HG03354 (cell line): ENCODE measurements at regions not wholly inside any gene's neighbourhood (a gene's known extent, or its start where the extent isn't known, plus 50 kb on each side); places are given as distances from the start of the nearest gene placed in this dataset.
"Not testable (repeated sequence)": the region's sequence is repeated elsewhere in the genome, so short reads cannot be mapped to it uniquely, and the experiment has no call there.

Experiments used
- ATAC-seq: cut with Tn5 transposase; IDR thresholded peaks from one replicate; pipeline ENCODE4 v1.9.1; 2021; ENCODE audit warnings: mild to moderate bottlenecking; ENCODE audit not compliant: unreplicated experiment, poor library complexity, severe bottlenecking

- no peak for ATAC-seq
Measured at GRCh38 chr1:34365295-34365694, 188.6 kb downstream of the C1orf94 start.

DNA sequence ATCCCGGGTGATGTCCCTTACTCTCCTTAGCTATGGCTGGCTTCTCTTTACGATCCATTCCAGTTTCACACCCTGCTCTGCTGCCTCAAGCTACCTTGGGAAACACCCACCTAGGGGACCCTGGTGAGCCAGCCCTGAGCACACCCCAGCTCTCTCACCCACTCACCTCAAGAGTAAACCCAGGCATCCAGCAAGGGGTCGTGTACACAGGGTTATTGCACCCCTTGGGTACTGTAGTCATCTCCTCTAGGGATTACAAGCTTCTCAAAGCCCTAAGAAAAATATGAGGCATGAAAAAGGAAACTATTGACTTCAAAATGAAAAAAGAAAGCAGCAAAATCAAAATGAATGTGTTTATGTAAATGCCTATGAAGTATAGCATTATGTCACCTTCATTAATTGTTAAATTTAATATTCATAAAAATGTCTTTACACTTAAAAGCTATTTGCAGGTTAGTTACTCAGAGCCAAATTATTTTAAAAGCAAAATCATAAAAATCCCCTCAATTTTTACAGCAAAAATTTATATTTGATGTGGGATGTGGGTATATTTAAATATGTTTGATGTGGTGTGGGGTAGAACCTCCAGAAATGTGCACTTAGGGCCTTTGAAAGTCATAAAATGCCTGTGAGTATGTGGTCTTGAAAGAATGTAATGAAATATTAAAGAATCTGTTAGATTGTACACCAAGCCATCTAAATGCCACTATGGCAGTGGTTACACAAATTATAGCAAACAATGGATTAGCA, 190.3 kb downstream of the C1orf94 start:
- ATAC-seq = no peak

- ATAC-seq = no peak
Measured at GRCh38 chr1:34367954-34368353, 191.2 kb downstream of the C1orf94 start.

- ATAC-seq = no peak
Measured at GRCh38 chr1:34369701-34370455, 193.2 kb downstream of the C1orf94 start.

DNA sequence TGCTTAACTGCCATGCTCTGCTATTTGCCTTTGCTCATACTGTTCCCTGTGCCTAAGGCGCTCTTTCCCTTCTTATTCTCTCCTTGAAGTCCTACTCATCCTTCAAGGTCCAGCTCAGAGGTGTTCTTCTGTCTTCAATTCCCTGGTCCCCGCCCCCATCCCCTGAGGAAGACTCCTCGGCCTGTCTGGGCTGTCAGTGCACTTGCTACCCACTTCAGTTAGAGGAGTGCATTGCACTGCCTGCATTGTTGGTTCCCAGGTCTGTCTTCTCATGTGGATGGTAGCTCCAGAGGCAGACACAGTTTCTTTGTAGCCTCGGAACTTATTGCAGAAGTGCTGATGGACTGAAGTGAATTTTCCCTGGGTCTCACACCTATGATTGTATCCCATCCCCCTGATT, 194.0 kb downstream of the C1orf94 start:
- no peak for ATAC-seq

DNA sequence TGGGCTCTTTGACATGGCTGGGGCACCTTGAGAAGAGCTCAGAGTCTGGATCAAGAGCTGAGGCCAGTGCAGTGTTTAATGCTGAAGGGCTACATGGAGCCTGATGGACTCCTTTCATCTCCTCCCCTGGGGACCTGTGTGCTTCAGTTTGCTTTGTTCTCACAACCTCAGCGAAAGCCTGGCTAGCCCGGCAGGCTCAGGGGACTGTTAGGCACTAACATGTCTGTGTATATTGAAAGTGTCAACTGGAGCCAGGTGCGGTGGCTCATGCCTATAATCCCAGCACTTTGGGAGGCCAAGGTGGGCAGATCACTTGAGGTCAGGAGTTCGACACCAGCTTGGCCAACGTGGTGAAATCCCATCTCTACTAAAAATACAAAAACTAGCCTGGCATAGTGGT, 194.5 kb downstream of the C1orf94 start:
- ATAC-seq = not testable (repeated sequence)

DNA sequence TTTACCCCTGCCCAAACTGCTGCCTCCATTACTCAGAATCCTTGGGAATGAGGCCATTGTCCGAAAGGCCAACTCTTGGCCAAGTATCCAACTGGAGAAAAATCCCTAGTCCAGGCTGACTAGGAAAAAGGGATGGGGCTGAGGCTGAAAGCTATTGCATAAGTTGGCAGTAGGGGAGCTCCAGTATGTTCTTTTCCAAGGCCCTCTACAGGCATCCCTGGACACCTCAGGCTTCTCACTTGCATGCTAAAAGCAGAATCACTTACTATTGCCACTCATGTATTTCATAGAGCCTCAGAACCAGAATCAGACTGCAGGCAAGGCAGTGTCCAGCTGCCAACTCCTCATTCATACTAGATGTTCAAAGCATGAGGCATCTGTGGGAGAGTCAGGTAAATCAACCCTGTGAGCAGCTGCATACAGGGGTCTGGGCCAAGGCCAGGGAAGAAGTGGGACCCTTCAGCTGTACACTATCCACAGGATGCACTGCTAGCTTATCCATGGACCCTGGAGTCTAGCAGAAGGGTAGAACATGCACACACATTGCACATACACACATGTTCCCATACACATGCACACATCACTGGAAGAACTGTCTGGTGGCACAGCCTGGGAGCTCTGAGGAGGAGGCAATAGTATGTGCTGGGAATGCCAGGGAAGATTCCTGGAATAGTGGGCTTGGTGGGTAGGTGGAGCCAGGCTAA, 195.3 kb downstream of the C1orf94 start:
- ATAC-seq = no peak

DNA sequence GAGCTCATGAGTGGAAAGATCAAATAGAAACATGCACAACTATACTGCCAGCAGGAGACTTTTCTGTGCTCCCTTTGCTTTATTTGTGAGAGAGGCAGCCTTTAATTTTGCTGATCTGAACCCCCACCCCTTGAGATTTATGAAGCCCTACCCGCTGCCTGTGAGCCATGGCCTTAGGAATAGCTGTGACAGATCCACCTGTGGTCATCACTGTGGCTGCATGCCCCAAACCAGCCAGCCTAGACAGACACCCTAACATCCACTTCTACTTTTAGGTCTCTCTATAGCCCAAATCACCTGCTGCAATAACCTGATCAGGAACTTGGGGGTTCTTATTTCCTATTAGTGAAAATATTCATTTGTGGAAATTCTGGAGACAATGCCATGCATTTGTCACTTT, 196.2 kb downstream of the C1orf94 start:
- ATAC-seq = no peak

- no peak for ATAC-seq
Measured at GRCh38 chr1:34373912-34374311, 197.2 kb downstream of the C1orf94 start.

DNA sequence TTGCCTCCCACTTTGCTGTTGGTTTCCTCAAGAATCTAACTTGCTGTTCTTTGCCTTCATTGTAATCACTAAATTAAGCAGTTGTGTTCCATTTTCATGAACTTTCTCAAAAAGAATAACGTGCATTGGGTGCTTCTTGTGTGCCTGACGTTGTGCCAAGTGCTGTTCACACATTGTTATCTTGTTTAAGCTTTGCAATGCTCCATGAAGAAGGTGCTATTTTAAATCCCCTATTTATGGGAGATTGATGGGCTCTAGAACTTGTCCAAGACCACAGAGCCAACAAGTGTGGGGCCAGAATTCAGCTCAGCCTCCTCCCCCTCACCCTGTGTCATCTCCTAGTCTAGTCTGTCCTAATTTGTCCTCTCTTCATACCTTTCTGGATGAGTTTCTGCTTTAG, 199.8 kb downstream of the C1orf94 start:
- no peak for ATAC-seq

GRCh38 chr1:34378968-34379856, 202.5 kb downstream of the C1orf94 start:
- no peak for ATAC-seq

DNA sequence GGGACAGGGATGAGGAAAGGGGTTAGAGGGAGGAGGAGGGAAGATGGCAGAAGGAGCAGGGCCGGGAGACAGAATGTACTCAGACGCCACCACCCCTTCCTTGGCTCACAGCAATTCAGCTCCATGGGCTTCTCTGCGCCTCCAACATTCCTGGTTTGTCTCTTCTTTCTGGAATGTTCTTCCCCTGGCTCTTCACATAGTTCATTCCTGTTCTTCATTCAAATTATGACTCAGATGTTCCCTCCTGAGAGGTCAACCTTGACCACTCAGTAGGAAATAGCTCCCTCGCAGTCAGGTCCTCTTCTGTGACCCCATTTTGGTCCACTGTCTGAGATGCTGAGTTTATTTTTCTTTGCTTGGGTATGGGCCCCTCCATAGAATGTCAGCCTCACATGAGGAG, 203.2 kb downstream of the C1orf94 start:
- no peak for ATAC-seq

GRCh38 chr1:34380526-34381124, 203.9 kb downstream of the C1orf94 start:
- ATAC-seq = no peak

- ATAC-seq = no peak
Measured at GRCh38 chr1:34389974-34390373, 213.3 kb downstream of the C1orf94 start.

DNA sequence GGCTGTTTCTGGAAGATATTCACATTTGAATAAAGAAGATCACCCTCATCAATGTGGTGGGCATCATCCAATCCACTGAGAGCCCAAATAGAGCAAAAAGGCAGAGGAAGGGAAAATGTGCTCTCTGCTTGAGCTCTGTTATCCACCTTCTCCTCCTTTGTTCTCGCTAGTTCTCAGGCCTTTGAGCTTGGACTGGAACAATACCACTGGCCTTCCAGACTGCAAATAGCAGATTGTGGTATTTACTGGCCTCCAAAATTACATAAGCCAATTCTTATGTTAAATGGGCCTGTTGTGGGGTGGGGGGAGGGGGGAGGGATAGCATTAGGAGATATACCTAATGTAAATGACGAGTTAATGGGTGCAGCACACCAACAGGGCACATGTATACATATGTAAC, 219.3 kb downstream of the C1orf94 start:
- no peak for ATAC-seq

GRCh38 chr1:34398241-34398915, 221.7 kb downstream of the C1orf94 start:
- no peak for ATAC-seq

DNA sequence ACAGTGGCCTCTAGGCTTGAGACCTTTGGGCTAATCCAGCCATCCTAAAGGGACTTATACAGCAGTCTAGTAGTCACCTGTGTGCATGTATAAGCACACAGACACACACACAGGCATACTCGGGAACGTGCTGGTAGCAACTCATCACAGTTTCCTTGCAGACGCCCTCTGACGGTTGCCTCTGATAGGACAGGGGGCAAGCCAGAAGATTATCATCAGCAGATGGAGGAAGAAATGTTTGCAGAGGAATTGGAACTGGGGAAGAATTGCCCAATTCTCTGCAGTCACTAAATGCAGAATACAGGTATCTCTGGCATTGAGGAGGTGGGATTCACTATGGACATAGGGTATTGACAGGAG, 222.2 kb downstream of the C1orf94 start:
- ATAC-seq = no peak

DNA sequence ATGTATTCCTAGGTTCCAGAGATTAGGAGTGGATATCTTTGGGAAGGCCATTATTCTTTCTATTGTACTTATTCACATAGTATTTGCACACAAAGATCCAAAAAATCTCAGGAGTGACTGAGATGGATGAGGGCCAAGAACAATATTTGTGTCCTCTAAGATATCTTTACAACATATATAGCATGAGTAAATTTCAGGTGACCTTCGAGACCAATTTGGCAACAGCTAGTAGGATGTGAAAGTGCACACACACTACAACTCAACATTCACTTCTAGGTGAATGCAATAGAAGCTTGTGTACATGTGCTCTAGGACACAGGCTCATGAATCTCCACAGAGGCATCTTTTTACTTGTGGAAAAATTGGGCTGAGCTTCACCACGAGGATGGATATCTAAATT, 224.0 kb downstream of the C1orf94 start:
- no peak for ATAC-seq

DNA sequence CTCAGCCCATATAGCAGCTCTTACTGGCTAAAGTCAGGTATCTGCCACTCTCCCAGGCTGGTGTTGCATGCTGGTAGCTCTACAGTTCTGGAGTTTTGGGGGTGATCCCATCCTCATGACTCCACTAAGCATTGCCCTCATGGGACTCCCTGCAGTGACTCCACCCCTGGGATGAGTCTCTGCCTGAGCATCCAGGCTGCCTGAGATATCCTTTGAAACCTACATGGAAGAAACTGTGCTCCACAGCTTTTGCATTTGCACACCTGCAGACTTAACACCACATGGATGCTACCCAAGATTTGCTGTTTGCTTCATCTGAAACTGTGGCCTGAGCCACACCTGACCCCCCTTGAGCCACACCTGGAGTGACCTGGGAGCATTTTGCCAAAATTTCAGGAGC, 226.4 kb downstream of the C1orf94 start:
- no peak for ATAC-seq
